HG03442 (cell line): ENCODE measurements at regions not wholly inside any gene's neighbourhood (a gene's known extent, or its start where the extent isn't known, plus 50 kb on each side); places are given as distances from the start of the nearest gene placed in this dataset.
"Not testable (repeated sequence)": the region's sequence is repeated elsewhere in the genome, so short reads cannot be mapped to it uniquely, and the experiment has no call there.

ENCODE experiments used
- ATAC-seq: cut with Tn5 transposase; IDR thresholded peaks from one replicate; pipeline ENCODE4 v1.9.1; 2021; ENCODE audit warnings: mild to moderate bottlenecking, moderate library complexity; ENCODE audit not compliant: unreplicated experiment

GRCh38 chr5:96214442-96215197 lies 218.4 kb downstream of the PCSK1 start:
- no peak for ATAC-seq

- ATAC-seq, result no peak
These were observed 223.2 kb downstream of the PCSK1 start for GRCh38 chr5:96209829-96210228.

GRCh38 chr5:96207420-96207819 lies 225.6 kb downstream of the PCSK1 start:
- ATAC-seq, result no peak

GRCh38 chr5:96203761-96204160 lies 229.3 kb downstream of the PCSK1 start:
- no peak for ATAC-seq

- no peak for ATAC-seq
These were observed 231.5 kb downstream of the PCSK1 start for GRCh38 chr5:96201503-96201902.

- ATAC-seq, result no peak
These were observed 232.4 kb downstream of the PCSK1 start for GRCh38 chr5:96200641-96201040.

GRCh38 chr5:96199713-96200183 lies 233.3 kb downstream of the PCSK1 start:
- no peak for ATAC-seq

GRCh38 chr5:96198356-96199058 lies 234.5 kb downstream of the PCSK1 start:
- no peak for ATAC-seq

- not testable (repeated sequence) for ATAC-seq
These were observed 235.3 kb downstream of the PCSK1 start for GRCh38 chr5:96197767-96198166.

GRCh38 chr5:96197347-96197746 lies 235.7 kb upstream of the ELL2 start:
- ATAC-seq, result no peak

- no peak for ATAC-seq
These were observed 235.2 kb upstream of the ELL2 start for GRCh38 chr5:96196890-96197289.

GRCh38 chr5:96196407-96196806 lies 234.8 kb upstream of the ELL2 start:
- ATAC-seq, result no peak

- no peak for ATAC-seq
These were observed 233.5 kb upstream of the ELL2 start for GRCh38 chr5:96195123-96195522.

- no peak for ATAC-seq
These were observed 232.9 kb upstream of the ELL2 start for GRCh38 chr5:96194593-96194992.

GRCh38 chr5:96193946-96194345 lies 232.3 kb upstream of the ELL2 start:
- no peak for ATAC-seq

GRCh38 chr5:96189987-96190386 lies 228.3 kb upstream of the ELL2 start:
- ATAC-seq, result no peak

- ATAC-seq, result no peak
These were observed 227.6 kb upstream of the ELL2 start for GRCh38 chr5:96189028-96189826.

- no peak for ATAC-seq
These were observed 225.8 kb upstream of the ELL2 start for GRCh38 chr5:96187309-96188027.

GRCh38 chr5:96184510-96184909 lies 222.9 kb upstream of the ELL2 start:
- not testable (repeated sequence) for ATAC-seq

- no peak for ATAC-seq
These were observed 219.2 kb upstream of the ELL2 start for GRCh38 chr5:96180684-96181435.
